Gastroesophageal sphincter (tissue), 3 donors: ENCODE measurements at regions not wholly inside any gene's neighbourhood (a gene's known extent, or its start where the extent isn't known, plus 50 kb on each side); places are given as distances from the start of the nearest gene placed in this dataset.

Source experiments
- CTCF ChIP-seq, 4 experiments: fragments of 200-600 bp in 2 of 4; fragments of 450-650 bp in 2 of 4; sonication (generic) in 1 of 4; IDR thresholded peaks; one replicate each; pipeline ENCODE4 v1.5.1; 2017 to 2019; ENCODE audit warnings: antibody characterized with exemption in 4 of 4, mild to moderate bottlenecking in 2 of 4, moderate library complexity in 2 of 4
- POLR2A ChIP-seq, 2 donors: fragments of 450-650 bp; IDR thresholded peaks; one replicate each; pipeline ENCODE4 v1.6.1; 2017; ENCODE audit warnings: antibody characterized with exemption in 2 of 2, mild to moderate bottlenecking in 2 of 2, moderate library complexity in 1 of 2
- POLR2AphosphoS5 ChIP-seq: sonication (generic); formaldehyde crosslinking; IDR thresholded peaks from one replicate; pipeline ENCODE4 v1.6.1; 2017; ENCODE audit warnings: antibody characterized with exemption

GRCh38 chr10:108388706-108389105 is 1224.2 kb upstream of the SORCS1 start:
- TF ChIP-seq CTCF (IDR thresholded peaks at IDR 0.05) (no peak), POLR2AphosphoS5 (no peak), POLR2A (IDR thresholded peaks at IDR 0.05) (no peak)
